Forelimb muscle (tissue), 1 donor: ENCODE measurements at regions not wholly inside any gene's neighbourhood (a gene's known extent, or its start where the extent isn't known, plus 50 kb on each side); places are given as distances from the start of the nearest gene placed in this dataset.
"Not testable (repeated sequence)": the region's sequence is repeated elsewhere in the genome, so short reads cannot be mapped to it uniquely, and the experiment has no call there.

Experiments
- DNase-seq: peaks from one replicate; pipeline ENCODE4 v3.0.0-alpha.2; 2013; ENCODE audit warnings: low read depth

DNA sequence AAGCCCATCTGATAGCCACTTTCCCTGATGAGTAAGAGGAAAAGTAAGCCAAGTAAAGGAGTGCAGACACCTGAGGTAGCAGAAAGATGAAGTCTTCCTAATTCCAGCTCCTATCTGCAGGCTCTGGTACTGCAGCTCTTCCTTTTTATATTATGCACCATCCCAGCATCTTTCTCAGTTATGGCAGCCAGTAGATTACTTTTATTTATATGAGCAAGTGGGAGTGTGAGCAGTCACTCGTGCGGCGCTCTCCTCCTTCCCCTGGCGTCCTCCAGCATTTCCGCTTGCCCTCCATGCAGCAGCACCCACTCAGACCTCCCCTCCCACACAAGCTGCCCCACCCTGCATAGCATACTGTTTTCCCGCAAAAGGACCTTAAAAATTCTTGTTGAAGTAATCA, 465.9 kb upstream of the DPPA4 start:
- no peak for DNase-seq

DNA sequence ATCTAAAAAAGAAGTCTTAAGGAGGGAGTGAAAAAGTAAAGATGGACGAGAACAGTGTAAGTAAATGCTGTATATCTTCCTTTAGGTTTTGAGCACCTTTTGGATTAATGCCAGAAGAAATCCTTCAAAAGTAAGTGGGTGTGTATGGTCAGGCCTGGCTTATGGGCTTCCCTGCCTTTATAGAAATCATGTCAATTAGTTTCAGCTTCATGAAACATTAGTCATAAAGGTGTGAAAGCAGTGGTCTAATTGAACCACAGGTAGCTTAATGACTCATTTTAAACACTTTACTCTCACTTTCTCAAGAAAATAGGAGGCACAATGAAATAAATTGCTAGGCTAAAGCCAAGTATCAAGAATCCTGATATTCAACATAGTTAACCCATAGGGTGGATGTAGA, 467.4 kb upstream of the DPPA4 start:
- no peak for DNase-seq

DNA sequence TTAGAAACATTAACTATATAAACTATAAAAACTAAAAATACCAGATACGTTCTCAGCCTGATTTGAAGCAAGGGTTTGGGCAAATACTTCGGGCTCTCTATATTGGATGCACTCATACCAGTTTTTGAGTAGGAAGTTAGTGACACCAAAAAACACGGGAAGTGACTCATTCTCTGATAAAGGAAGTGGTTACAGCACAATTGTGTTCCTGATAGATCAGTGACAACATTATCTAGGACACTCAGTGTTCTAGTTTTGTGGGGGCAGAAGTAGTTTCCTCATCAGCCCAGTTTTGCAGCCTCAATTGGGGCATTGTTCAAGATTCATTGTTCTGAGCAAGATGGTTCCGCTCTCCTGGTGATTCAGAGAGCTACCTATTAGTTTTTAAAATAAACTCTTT, 469.6 kb upstream of the DPPA4 start:
- no peak for DNase-seq

DNA sequence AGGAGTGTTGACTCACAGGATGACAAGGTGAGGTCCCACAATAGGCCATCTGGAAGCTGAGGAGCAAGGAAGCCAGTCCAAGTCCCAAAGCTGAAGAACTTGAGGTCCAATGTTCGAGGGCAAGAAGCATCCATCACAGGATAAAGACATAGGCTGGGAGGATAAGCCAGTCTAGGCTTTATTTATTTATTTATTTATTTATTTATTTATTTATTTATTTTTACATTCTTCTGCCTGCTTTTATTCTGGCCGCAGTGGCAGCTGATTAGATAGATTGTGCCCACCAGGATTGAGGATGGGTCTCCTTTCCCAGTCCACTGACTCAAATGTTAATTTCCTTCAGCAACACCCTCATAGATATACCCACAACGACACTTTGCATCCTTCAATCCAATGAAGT, 472.2 kb upstream of the DPPA4 start:
- DNase-seq = no peak

DNA sequence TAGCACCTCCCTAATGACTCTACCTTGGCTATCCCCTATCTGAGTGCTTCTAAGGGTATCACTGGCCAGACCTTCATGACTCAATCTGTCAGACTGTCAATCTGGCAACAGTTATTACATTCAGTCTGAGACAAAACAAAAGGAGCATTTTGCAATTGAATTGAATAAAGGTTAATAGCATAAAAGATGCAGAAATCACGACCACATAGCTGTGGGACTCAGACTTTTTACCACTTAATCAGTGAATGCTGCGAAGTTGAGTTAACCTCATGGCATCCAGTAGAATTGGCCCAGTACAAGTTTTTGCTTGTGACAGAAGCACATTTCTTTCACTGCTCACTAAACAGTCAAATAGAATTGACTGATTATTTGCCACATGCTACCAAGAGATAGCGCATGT, 480.7 kb upstream of the DPPA4 start:
- DNase-seq = no peak

DNA sequence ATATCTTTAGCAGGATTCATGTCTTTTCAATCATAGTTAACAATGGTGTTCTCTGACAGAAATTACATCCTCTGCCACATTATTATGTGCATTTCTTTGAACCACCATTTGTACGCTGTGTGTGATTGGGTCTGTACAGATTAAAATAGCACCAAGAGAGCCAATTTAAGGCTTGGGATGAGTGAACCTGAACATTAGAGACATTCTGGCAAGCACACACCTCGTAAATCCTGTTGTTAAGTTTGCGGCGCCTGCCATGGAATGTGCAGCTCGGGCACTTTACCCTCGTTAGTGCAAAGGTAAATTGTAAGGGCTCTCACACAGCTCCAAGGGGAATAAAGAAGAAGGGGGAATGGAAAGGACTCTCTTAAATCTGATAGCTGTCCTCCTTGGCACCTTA, 482.4 kb upstream of the DPPA4 start:
- no peak for DNase-seq

DNA sequence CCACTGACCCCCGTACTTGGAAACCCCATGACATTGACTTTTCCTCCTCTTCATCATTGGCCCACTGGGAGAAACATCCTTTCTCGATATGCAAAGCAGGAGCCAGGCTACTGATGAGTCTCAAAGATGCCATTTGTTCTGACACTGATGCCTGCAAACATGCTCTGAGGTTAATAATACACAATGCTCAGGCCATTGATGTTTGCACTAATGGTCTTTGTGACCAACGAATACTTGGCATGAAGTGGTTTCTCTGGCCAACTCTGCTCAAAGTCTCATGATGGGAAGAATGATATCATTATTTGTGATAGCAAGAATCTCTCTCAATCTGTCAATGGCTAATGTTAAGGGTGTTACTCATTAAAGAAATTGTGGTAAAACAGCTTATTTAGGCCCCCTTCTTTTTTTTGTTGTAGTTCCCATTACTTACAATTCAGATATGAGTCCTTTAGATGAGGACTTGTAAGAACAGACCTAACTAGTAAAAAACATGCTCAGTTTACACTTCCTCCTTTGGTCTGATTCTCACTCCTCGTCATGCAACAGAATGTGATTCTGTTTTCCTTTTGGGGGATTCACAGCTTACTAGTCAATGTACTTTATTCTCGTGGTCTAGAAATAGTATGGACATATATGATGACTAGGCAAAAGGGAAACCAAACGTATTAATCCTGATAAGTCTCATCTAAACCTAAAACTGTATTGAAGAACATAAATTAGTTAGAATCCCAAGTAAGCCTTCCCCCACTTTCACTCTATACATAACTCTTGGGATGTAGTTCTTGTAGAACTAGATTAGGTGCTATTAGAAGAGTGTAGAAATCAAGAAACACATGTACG, 488.8 kb upstream of the DPPA4 start:
- no peak for DNase-seq

DNA sequence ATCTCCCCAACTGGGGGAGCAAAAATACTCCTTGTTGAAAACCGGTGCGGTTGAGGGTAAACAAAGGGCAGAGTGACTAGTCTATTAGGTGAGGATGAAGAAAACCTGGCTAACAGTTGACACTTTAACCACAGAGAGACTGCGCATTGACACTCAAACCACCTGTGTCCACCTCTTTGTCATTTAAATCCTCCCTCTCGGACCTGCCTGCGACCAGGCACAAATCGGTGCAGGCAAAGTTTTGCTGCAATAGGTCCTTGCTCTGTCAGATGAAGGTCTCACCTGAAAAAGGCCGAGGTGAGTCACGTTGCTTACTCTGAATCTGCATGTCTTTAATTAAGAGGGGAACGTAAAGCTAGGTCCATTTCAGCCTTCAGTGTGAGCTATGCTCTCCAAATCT, 494.1 kb upstream of the DPPA4 start:
- no peak for DNase-seq

DNA sequence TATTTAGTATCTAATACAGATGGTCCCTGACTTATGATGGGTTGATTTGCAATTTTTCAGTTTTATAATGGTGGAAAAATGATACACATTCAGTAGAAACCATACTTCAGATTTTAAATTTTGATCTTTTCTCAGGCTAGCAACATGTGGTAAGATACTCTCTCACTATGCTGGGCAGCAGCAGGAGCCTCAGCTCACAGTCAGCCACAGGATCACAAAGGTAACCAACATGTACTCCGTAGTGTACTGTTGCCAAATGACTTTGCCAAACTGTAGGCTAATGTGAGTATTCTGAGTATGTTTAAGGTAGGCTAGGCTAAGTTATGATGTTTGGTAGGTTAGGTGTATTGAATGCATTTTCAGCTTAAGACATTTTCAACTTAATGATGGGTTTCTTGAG, 498.6 kb upstream of the DPPA4 start:
- no peak for DNase-seq

DNA sequence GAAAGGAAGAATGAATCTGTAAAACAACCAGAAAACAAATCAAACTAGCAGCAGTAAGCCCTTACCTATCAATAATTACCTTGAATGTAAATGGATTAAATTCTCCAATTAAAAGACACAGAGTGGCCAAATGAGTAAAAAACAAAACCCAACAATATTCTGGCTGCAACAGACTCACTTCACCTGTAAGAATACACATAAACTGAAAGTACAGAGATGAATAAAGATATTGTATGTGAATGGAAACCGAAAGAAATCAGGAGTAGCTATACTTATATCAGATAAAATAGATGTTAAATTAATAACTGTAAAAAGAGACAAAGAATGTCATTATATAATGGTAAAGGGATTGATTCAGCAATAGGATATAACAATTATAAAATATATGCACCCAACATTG, 514.5 kb upstream of the DPPA4 start:
- no peak for DNase-seq

DNA sequence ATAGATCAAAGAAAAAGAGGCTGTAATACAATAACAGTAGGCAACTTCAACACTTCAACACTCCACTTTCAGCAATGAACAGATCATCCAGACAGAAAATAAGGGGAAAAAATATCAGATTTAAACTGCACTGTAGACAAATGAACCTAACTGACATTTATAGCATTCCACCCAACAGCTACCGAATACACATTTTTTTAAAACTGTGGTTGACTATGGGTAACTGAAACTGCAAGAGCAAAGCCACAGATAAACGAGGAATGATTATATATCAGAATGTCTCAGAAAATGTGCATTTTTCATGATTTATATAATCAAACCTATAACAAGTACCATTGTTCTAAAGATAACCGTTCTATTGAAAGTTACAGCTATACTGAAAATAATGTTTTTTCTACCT, 514.9 kb upstream of the DPPA4 start:
- DNase-seq = no peak

DNA sequence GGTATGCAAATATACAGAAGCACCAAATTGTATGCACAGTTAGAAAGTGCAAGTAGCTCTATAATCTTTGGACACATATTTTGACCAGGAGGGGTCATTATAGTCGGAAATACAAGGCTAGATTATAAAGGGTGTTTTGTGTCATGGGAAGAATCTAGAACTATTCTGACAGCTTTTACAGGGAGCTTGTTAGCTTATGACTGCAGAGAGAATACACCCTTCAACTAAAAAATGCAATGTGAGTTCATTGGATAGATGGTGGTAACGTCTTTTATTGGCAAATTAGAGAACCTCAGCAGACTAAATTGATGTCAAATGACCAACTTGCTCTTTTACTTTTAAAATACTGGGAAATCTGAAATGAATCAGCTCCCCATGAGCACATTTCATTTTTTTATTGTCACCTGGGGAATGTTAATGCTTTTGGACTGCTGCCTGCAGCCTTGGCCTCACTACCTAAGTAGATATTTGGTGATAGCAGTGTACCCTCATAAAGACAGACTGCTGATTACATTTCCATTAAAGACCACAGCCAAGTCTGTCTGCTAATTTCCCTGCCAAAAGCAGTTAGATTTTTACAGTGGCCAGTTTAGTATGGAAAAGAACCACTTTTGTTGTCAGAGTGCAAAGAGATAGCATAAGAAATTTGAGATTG, 515.9 kb upstream of the DPPA4 start:
- DNase-seq = no peak

DNA sequence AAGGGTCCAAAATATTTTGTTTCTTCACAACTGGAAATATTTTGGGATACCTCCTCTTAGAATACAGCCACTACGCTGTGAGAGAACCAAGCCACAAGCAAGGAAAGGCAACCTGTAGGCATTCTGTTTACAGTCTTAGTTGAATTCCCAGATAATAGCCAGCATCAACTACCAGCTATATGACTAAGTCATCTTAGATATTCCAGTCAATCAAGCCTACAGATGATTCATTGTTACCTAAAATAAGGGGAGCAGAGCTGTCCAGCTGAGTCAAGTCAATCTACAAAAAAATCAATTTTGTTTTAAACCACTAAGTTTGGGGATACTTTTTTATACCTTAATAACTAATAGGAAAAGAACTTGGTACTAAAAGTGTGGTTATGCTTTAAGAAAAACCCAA, 526.4 kb upstream of the DPPA4 start:
- no peak for DNase-seq

DNA sequence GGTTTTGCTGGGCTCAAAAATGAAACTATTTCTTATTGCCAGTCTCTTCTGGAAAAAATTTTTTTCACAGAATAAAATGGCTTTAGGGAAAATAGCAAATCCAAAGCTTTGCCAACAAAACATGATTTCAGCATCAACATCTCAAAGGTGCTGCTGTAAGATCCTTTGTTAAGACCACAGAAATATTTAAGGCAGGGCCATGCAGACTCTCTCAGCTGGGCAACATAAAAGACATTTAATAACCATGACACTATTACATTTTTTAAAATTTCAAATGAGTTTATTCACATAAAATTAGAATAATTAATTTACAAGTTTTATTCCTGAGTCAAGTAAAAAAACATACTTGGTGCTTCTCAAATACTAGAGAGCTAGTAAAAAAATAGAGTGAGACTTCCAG, 527.1 kb upstream of the DPPA4 start:
- no peak for DNase-seq

DNA sequence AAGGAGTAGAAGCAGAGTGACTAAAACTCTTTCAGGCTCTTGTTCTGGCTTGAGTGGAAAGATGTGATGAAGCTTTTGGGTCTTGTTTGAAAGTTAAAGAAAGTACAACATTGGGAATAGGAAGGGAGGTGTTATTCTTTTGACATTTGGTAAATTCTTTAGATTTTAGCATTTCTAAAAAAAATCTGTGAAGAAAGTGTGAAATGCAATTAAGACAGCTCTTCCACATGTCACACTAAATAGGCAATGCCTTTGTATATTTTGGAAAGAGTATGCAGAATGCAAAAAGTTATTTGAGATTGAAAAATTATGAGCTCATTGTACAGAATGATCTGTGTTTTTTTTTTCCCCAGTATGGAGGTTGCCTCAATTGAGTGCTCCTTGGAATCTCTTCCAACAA, 532.2 kb upstream of the DPPA4 start:
- DNase-seq = no peak

DNA sequence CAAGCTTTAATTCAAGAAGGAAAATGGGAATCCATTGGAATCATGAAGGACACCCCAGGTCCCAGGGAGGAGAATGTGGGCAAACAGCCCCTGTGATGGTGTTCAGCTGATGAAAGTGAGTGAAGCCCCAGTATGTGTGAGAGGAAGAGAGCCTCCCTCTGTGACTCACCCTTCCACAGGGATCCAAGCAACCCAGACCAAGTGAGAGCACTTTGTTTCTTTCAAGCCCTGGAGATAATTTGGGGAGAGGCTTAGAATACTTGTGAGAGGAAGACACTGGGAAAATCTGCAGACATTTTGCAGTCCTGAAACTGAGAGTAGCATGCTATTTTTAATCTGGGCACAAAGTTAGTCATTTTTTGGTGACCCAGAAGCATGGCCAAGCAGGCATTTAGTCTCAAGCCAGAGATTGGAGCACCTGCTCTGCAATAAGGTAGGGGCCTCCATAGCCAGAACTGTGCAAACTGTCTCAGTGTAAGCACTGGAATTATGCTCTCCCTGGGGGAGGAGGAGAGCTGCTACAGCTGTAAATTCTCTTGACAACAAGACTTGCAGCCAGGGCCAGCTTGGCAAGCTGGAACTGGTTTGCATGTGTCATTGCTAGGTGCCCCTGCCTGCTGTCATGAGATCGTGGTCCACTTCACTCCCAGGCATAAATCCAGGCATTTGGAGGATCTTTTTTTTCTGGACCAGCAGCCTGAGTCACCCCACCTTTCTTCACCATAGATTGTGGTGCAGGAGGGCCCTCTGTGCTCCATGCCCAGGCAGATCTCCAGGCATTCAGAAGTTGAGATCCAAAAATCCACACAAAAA, 537.8 kb upstream of the DPPA4 start:
- DNase-seq = no peak

DNA sequence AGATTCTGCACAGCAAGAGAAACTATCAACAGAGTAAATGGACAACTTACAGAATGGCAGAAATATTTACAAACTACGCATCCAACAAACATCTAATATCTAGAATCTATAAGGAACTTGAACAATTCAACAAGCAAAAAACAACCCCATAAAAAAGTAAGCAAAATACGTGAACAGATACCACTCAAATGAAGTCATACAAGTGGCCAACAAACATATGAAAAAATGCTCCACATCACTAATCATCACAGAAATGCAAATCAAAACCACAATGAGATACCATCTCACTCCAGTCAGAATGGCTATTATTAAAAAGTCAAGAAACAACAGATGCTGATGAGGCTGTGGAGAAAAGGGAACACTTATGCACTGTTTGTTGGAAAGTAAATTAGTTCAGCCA, 540.3 kb upstream of the DPPA4 start:
- DNase-seq = not testable (repeated sequence)

DNA sequence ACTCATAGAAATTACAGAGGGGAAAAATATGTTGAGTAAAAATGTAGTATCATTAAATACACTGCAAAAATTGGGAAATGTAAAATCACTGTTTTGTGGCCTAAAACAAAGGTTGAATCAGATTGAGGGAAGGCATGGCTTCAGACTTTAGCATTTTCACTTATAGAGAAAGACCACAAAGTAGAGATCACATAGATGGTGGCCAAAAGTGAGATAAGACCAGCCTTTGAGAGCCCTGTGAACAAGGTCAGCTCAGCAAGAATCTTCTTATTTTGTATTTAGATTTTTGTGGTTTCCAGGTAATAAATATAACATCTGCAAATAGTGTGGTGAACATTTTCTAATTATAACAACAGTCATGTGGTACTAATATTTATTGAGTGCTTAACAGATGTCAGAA, 544.8 kb upstream of the DPPA4 start:
- no peak for DNase-seq

DNA sequence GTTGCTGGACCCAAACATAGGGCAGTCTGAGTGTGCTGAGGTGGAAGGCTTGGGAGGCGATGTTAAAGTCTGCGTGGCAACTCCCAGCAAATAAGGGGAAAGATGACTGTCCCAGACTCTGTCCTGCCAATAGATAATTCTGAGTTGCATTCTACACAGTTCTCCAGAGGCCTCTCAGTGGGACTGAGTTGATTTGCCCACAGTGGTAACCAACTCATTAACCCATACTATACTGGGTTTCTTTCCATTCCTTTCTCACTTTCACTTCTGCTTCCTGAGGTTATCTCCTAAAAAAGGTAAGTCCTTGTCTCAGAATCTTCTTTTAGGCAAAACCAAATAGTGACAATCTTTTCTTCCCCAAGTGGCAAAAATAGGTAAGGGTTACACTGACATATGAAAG, 549.9 kb upstream of the DPPA4 start:
- no peak for DNase-seq

DNA sequence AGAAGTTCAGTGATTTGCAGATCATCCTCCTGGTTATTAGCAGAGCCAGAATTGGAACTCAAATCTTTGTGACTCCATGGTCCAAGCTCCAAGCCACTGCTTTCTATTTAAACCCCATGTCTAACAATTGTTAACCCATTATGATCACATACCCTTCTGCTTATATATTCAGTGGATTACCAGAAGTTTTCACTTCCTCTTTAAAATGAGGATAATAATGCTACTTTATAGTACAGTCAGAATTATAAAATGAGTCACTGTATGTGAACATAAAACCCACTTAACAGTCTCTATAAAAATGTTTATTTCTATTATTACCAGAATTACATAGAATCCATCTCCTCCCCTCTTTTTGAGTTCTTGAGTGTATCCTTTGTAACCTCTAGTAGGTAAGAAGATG, 550.7 kb upstream of the DPPA4 start:
- no peak for DNase-seq

DNA sequence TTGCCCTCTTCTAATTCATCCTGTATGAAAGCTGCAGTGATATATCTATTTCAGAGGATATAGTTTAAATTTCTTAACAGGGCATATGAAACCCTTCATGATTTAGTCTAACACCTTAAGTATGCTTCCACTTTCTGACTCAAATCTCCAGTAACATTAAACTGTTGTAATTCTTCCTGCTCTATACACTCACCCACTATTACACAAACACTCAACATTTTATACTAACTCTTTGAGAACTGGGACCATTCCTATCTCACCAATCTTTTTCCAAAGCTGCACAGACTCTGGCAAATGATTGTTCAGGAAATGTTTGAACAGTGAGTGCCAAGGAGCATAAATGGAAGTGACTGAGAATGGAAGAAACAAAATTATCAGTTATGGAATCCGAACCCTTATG, 560.4 kb upstream of the DPPA4 start:
- no peak for DNase-seq

DNA sequence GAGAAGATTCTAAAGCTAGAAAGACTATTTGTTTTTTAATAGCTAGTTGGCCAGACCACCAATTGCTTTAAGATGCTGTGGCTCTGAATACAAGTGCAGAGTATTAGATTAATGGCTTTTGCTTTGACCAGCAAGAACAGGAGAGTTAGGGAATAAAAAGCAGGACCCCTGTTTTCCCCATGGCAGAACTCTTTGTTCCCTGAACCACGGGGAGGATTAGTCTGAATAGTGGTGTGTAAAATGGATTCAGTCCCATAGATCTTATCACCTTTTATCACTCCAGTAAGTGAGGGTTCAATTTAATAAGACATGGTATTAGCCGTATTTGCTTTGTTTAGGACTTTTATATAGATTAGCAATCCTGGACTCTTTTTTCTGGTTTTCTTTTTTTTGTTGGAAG, 562.6 kb upstream of the DPPA4 start:
- no peak for DNase-seq

DNA sequence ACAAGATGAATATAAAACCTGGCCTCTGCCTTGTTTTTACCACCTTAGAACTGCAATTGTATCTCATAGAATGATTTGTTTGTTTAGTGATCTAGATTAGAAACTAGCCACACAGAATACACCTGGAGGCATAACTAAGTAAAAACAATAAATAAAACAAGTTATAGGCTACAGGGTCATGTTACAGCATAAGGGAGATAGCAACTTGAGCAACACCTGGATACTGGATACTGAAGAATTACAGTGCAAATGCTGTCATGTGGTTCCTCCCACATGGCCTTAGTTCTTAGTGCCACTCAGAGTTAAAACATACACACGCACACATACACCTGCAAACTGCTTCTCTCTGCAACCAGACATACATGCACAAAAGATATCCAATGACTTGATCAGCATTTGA, 563.4 kb upstream of the DPPA4 start:
- no peak for DNase-seq
